ENCODE measurements at regions not wholly inside any gene's neighbourhood (a gene's known extent, or its start where the extent isn't known, plus 50 kb on each side); places are given as distances from the start of the nearest gene placed in this dataset.

DNA sequence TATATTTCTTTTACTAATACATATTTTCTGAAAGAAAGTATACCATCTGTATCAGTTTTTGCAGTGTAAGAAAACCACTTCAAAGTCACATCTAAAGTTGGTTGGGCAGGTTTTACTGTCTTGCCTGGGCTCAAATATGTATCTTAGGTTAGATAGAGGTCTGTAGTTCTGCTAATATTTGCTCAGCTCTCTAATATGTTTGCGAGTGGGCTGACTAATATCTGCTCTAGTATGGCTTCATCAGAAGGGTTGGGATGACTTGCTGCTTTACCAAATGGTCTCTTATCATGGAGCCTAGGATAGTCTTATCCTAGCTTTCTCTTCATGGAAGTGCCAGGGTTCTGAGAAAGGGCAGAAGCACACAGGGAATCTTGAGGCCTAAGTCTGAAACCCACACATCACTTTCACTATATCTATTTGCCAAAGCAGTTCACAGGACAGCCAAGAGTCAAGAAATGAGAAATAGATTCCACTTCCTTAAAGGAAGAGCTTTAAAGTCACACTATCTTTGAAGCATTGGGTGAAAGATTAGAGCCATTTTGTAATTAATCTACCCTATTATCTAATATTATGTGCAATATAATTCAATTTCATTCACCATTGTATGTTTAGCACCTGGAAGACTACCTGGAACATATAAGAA is 610.0 kb downstream of the KCNJ3 start:
- CTCF ChIA-PET: interaction anchor here (1.5 to 1.7 kb wide), 2 partner anchors 10 to 21 kb away, joined by 3 to 6 read pairs; no protein-coding TSS in a partner anchor
- TF ChIP-seq, protein P1, sequence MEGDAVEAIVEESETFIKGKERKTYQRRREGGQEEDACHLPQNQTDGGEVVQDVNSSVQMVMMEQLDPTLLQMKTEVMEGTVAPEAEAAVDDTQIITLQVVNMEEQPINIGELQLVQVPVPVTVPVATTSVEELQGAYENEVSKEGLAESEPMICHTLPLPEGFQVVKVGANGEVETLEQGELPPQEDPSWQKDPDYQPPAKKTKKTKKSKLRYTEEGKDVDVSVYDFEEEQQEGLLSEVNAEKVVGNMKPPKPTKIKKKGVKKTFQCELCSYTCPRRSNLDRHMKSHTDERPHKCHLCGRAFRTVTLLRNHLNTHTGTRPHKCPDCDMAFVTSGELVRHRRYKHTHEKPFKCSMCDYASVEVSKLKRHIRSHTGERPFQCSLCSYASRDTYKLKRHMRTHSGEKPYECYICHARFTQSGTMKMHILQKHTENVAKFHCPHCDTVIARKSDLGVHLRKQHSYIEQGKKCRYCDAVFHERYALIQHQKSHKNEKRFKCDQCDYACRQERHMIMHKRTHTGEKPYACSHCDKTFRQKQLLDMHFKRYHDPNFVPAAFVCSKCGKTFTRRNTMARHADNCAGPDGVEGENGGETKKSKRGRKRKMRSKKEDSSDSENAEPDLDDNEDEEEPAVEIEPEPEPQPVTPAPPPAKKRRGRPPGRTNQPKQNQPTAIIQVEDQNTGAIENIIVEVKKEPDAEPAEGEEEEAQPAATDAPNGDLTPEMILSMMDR (IDR thresholded peaks at IDR 0.05; ENCODE audit: control extremely low read depth, extremely low read depth, low read depth, missing control alignments): no peak

DNA sequence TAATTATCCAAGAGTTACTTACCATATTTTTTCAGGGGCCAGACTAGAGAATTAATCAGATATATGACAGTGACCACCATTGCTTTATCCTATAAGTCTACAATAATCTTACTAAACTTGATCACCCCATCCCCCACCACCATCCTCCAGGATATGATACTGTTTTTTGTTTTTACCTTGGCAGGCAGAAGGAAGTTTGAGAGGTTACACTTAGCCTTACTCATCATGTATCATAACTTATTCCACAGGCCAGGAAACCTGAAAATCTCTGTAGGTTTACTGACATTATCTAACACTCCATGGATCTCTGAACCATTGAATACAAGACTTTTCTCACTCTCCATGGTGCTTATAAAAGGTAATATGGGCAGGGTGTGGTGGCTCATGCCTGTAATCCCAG is 602.7 kb downstream of the KCNJ3 start:
- TF ChIP-seq, protein P1 (IDR thresholded peaks at IDR 0.05; ENCODE audit: control extremely low read depth, extremely low read depth, low read depth, missing control alignments): no peak
- POLR2A ChIA-PET: no interaction called here
- DNase-seq (ENCODE audit: extremely low spot score): no peak
- CTCF ChIA-PET: interaction anchor here (2.3 kb wide), 1 partner anchor 10 kb away, joined by 8 read pairs; no protein-coding TSS in a partner anchor

More for the DNA sequence above, 610.0 kb downstream of the KCNJ3 start:
- POLR2A ChIA-PET: no interaction called here
- DNase-seq (ENCODE audit: extremely low spot score): no peak

DNA sequence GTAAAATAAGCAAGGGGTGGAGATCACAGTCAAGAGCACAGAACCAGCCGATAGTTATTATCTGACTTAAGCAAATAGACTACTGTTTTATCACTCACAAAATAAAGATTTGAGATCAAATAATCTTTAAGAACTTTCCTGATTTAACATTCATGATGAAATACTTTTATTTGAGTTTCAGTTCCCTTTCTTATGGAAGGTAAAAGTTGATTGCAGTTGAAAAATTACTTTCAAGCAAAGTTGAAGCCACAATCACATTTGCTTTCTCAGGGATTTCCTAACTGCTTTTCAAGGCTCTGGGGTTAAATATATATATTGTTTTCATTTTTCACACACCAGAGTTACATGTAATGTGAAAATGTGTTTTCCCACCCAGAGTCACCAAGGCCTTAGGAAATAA is 599.5 kb downstream of the KCNJ3 start:
- no peak for DNase-seq (ENCODE audit: extremely low spot score)
- ChIA-PET CTCF (interaction anchor here (1.7 to 2.1 kb wide), 2 partner anchors 13 to 17 kb away, joined by 5 to 10 read pairs; no protein-coding TSS in a partner anchor), POLR2A (no interaction called here)
- TF ChIP-seq, protein P1 (IDR thresholded peaks at IDR 0.05; ENCODE audit: control extremely low read depth, extremely low read depth, low read depth, missing control alignments): no peak

DNA sequence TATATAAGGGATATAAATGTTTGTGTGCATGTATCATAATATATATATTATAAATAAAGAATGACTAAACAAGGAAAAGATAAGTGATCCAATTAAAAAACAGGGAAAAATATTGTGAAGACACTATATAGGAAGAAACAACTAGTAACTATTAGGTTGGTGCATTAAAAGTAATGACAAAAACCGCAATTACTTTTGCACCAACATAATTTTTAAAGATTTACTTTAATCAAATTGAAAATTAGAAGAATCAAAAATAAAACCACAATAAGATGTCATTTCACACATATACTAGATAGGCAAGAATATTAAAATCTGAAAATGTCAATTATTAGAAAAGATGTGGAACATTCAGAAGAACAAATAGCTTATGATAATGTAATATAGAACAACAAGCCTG is 595.9 kb downstream of the KCNJ3 start:
- ChIA-PET POLR2A (no interaction called here), CTCF (interaction anchor here (1.5 kb wide), 1 partner anchor 8 kb away, joined by 3 read pairs; no protein-coding TSS in a partner anchor)
- no peak for DNase-seq (ENCODE audit: extremely low spot score)
- TF ChIP-seq, protein P1 (IDR thresholded peaks at IDR 0.05; ENCODE audit: control extremely low read depth, extremely low read depth, low read depth, missing control alignments): no peak

DNA sequence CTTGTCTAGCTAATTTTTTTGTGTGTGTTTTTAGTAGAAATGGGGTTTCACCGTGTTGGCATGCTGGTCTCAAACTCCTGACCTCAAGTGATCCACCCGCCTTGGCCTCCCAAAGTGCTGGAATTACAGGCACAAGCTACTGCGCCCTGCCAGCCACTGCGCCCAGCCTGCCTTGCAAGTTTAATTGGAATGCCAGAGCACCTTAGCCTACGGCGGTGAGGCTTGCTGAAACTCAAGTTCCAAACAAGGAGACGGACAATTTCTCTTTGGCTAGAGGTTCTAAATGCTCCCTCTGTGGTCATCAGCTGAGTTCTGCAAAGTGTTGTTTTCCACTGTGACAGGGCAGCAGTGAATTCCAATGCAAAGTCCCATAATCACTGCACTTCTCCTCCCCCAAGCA is 583.4 kb downstream of the KCNJ3 start:
- DNase-seq (ENCODE audit: extremely low spot score): no peak
- CTCF ChIA-PET: interaction anchor here (1.2 kb wide), 1 partner anchor 17 kb away, joined by 5 read pairs; no protein-coding TSS in a partner anchor
- TF ChIP-seq, protein P1 (IDR thresholded peaks at IDR 0.05; ENCODE audit: control extremely low read depth, extremely low read depth, low read depth, missing control alignments): no peak
- POLR2A ChIA-PET: no interaction called here

DNA sequence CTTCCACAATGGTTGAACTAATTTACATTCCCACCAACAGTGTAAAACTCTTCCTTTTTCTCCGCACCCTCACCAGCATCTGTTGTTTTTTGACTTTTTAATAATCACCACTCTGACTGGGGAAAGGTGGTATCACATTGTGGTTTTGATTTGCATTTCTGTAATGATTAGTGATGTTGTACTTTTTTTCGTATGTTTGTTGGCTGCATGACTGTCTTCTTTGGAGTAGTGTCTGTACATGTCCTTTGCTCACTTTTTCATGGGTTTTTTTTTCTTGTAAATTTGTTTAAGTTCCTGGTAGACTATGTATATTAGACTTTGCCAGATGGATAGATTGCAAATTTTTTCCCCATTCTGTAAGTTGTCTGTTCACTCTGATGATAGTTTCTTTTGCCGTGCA is 574.8 kb downstream of the KCNJ3 start:
- TF ChIP-seq, protein P1 (IDR thresholded peaks at IDR 0.05; ENCODE audit: control extremely low read depth, extremely low read depth, low read depth, missing control alignments): no peak
- ChIA-PET POLR2A (no interaction called here), CTCF (no interaction called here)
- DNase-seq (ENCODE audit: extremely low spot score): no peak
